GM21529 (cell line): ENCODE measurements at regions not wholly inside any gene's neighbourhood (a gene's known extent, or its start where the extent isn't known, plus 50 kb on each side); places are given as distances from the start of the nearest gene placed in this dataset.
"Not testable (repeated sequence)": the region's sequence is repeated elsewhere in the genome, so short reads cannot be mapped to it uniquely, and the experiment has no call there.

ENCODE experiments used
- ATAC-seq: cut with Tn5 transposase; IDR thresholded peaks from one replicate; pipeline ENCODE4 v1.9.1; 2021; ENCODE audit not compliant: unreplicated experiment

DNA sequence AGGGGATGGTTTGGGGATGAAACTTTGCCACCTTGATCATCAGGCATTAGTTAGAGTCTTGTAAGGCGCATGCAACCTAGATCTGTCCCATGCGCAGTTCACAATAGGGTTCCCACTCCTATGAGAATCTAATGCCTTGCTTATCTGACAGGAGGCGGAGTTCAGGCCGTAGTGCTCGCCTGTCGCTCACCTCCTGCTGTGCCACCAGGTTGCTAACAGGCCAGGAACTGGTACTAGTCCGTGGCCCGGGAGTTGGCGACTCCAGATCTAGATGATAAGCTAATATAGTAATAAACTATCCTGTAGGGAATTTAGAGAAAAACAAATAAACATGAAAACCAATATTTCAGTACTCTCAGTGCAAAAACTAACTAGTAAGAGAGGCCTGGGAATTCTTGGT, 155.4 kb upstream of the ANO5 start:
- no peak for ATAC-seq

DNA sequence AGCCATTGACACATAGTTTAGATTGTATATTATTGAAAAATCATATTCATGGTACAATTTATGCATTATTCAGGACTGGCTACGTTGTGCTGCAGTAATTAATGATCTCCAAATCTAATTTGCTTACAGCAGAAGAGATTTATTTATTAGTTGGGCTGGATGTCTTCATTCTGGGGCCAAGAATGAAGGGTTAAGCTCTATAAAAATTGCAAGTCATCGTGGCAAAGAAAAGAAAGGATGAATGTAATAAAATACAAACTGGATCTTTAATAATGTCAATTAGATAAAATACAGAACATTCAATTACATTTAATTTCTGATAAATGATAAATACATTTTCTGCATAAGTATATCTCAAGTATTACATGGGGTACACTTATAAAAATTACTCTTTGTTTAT, 151.8 kb upstream of the ANO5 start:
- ATAC-seq: no peak

DNA sequence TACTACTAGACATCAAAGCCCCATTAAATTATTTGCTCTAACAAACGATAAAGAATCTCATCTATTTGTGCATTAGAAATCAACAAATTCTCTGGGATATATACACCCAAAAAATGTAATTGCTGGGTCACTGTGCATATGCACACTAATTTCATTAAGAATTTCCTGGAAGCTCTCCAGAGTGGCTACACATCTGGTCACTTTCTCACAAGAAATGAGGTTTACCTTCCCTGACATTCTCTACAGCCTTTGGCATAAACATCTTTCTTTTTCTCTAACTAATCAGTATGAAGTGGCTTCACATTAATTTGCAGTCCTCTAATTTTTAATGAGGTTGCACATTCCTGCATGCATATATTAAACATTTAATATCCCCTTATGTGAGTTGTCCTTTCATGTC, 150.8 kb upstream of the ANO5 start:
- no peak for ATAC-seq

DNA sequence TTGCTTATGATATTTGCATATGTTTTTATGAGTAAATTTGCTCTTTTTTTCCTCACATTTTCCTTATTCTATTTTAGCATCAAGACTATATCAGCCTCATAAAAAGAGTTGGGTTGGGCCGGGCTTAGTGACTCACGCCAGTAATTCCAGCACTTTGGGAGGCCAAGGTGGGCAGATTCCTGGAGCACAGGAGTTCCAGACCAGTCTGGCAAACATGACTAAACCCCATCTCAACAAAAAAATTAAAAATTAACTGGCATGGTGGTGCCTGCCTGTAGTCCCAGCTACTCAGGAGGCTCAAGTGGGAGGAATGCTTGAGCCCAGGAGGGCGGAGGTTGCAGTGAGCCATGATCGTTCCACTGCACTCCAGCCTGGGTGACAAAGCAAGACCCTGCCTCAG, 148.8 kb upstream of the ANO5 start:
- ATAC-seq: no peak

DNA sequence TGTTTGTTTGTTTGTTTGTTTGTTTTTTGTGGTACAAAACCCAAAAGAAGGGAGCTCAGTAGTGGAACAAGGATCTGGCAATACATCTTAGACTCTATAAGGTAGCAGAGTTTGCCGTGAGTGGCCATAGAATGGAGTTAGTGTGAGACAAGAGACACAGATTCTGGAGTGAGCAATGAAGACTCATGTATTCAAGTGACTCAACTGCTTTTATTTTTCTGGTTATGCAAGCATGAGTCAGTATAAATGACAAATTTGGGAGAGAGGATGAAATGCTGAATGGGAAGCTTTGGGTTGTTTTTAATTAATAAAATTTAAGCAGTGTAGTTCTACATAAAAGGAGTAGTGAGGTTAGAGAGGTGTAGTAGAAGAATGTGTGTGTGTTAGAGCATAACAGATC, 143.6 kb upstream of the ANO5 start:
- ATAC-seq: no peak

DNA sequence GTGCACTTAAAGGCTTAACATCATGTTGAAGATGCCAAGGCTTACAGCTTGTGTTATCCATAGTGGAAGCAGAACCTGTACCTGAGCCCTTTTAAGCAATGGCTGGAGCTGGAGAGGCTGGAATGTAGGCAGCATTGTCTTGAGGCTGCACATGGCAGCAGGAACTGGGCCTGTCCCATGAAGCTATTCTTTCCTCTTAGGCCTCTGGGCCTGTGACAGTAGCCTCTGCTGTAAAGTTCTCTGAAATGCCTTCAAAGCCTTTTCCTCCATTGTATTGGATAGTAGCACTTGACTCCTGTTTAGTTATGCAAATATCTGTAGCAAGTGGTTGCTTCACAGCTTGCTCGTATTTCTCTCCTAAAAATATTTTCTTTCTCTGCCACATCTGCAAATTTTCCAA, 127.4 kb upstream of the ANO5 start:
- ATAC-seq: no peak

DNA sequence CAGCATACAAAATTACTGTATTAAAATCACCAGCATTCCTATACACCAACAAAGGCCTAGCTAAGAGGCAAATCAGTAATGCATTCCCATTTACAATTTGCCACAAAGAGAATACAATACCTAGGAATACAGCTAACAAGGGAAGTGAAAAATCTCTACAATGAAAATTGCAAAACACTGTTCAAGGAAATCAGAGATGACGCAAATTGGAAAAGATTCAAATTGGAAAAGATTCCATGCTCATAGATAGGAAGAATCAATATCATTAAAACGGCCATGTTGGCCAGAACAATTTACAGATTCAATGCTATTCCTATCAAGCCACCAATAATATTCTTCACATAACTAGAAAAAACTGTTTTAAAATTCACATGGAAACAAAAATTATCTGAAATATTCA, 123.0 kb upstream of the ANO5 start:
- no peak for ATAC-seq

DNA sequence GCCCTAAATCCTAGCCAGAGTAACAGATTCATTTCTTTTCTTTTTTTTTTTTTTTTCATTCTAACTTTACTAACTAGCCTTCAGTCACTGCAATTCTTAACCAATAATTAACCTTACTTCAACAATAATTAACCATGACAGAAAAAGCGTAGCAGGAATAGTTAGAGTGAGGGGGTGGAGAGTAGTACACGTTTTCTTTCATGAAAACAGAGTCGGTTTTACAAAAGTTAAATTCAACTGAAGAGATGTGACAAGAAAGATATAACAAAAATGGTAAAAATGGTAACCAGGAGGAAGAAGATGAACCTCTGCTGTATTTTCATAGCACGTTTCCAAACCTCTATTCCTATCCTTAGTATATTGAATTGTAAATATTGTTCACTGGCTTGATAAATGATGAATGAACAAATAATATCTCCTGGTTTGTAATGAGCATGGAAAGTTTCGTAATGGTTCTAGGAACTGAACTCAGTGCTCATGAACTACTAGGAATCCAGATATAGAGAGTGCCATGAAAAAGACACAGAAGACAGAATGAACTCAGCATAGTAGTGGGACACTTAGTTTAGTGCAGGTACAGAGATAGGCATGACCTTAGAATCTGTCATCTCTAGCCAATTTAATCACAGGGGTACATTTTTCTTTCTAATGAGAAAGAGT, 116.5 kb upstream of the ANO5 start:
- ATAC-seq: no peak

DNA sequence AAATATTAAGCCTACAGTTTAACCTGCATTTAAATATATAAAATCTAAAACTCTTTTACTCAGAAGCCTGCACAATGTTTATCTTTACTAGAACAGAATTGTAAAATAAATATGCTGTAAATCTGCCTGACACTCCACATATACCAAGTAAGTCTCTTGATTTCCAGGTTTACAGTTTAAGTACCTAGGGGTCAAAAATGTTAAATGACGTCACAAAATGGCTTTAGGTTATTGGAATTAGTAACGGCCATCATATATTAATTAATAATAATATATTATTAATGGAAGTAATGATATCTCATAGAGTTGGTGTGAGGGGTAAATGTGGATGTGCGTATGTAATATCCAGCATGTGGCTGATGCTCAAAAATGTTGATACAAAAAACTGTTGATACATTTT, 114.8 kb upstream of the ANO5 start:
- no peak for ATAC-seq

DNA sequence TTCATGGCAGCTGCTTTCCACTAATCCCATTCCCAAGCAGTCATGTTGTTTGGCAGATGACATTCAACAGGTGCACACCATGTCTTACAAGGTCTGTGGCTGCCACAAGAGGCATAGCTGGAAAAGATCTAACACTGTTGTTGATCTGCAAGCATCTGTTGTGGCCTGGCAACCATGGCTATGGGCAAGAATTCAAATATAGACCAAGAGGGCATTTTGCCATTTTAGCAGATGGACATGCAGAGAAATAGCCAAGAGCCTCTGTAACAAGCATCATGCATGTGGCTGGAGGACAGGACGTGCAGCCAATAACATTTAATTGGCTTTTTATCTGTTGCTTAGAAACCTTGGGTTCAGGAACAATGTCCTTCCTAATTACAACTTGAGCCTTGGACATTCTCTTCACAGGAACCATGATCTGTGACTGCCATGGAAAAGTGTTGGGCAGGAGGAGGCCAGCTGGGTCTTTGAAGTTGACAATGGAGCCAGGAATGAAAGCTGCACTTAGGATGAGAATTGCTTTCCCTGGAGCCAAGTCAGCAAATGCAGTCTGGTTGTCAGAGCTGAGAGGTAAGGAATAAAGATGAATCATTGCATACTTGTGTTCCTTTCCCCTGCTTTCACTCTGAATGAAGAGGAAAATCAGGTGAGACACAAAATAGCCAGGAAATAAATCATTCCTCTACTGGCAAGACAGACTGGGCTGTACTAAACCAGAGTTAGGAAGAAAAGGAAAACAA, 113.6 kb upstream of the ANO5 start:
- ATAC-seq: no peak

DNA sequence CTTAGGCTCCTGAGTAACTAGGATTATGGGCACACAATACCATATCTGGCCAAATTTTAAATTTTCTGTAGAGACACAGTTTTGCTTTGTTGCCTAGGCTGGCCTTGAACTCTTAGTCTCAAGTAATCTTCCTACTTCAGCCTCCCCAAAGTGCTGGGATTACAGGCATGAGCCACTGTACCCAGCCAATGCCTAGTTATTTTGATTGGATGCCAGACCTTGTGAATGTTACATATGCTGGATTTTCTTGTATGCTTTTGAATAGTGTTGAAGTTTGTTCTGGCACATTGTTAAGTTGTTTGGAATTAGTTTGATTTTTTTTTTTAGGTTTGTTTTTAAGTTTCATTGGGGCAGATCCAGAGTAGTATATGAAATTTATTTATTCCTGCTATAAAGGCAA, 110.7 kb upstream of the ANO5 start:
- ATAC-seq: no peak

DNA sequence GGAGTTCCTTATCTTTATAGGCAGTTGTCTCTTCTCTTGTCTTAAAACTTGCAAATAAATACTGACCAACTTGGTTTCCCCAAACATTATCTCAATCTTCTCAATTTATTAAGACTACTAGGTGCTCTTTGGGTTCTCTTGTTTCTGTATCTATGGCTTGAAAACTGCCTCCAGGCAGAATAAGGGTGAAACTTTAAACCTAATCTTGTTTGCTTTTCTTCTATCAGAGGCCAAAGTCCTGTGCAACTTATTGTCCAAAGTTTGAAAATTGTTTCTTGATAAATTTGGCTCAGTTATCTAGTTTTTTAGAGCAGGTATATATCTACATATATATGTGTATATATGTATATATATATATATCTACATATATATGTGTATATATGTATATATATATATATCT, 110.1 kb upstream of the ANO5 start:
- ATAC-seq: no peak

DNA sequence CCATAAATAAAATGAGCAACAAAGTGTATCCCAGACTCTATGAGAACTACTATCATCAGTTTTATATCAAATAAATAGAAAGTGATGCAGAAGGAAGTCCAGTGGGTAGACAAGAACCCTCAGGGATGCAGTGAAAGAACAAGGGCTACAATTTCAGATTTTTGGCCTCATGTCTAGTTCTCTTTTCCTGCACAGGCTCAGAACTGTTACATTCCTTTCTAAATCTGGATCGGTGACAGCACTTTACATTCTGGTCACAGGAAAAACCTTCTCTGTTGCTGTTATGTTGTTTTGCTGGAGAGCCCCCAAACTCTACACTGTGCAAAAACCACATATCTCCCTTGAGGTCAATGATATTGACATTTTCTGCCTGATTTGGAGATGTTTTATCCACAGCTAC, 108.8 kb upstream of the ANO5 start:
- no peak for ATAC-seq

DNA sequence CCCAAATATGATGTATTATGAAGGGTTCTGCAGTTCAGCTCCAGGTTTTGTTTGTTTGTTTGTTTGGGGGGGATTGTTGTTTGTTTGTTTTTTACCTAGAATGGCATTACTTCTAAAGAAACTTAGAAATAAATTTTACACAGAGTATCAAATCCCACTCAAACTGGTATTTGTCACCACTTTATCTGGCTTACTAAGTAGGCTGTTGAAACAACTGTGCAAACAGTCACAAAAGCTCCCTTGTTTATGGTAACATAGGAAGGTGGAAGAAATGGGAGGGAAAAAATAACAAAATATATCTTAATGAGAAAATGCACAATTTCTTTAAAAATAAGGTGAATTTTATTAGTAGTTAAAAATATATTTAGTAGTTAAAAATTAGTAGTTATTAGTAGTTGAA, 108.3 kb upstream of the ANO5 start:
- no peak for ATAC-seq

DNA sequence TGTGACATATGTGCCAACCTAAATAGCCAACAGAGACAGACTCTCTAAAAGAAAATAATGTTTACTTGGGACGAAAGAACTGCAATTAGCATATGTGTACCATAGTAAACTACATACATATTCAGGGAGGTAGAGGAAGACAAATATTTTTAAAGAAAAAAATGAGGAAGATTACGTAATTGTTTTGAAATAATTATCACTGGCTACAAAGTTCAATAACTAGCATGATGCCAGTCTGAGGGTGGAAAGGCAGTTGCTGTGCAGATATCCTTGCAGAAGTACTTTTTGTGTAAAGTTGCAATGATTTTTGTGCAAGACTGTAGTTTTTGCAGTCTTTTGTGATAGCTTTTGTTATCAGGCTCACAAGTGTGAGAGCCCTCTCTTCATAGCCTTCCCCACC, 103.3 kb upstream of the ANO5 start:
- no peak for ATAC-seq

DNA sequence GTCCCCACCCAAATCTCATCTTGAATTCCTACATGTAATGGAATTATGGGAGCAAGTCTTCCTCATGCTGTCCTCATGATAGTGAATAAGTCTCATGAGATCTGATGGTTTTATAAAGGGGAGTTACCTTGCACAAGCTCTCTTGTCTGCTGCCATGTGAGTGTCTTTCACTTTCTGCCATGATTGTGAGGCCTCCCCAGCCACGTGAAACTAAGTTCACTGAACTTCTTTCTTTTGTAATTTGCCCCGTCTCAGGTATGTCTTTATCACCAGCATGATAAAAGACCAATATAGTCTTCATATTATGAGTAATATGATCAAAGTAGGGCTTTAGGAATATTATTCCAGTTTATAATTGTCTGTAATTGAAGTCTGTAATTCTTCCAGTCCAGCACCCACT, 86.3 kb upstream of the ANO5 start:
- no peak for ATAC-seq

DNA sequence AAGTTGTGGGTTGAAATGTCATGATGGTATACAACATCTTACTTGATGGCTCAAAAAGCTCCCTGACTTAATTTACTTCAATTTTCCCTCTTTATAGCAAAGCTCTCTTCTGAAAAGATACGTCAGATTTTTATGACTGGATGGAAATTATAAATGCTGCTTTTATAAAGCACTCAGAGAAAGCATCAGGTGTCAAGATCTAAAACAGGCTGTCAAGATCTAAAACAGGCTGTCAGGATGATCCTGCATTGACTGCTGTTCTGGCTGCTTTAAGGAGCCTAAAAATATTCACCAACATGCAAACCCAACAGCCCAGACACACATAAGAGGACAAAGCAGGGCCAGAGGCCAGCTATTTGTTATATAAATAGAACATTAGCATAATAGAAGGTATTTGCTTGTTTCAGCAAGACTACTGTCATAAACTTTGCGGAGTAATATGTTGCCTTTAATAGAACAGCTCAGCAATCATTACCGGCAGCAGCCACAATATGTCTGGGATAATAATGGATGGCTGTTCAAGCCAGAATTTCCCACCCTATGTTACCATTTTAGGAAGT, 77.3 kb upstream of the ANO5 start:
- ATAC-seq: no peak

DNA sequence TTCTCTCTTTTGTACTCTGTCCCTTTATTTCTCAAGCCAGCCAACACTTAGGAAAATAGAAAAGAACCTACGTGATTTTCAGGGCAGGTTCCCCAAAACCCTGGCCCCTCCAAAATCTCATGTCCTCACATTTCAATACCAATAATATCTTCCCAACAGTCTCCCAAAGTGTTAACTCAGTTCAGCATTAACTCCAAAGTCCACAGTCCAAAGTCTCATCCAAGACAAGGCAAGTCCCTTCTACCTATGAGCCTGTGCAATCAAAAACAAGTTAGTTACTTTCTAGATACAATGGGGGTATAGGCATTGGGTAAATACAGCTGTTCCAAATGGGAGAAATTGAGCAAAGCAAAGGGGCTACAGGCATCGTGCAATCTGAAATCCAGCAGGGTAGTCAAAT, 64.9 kb upstream of the ANO5 start:
- not testable (repeated sequence) for ATAC-seq

DNA sequence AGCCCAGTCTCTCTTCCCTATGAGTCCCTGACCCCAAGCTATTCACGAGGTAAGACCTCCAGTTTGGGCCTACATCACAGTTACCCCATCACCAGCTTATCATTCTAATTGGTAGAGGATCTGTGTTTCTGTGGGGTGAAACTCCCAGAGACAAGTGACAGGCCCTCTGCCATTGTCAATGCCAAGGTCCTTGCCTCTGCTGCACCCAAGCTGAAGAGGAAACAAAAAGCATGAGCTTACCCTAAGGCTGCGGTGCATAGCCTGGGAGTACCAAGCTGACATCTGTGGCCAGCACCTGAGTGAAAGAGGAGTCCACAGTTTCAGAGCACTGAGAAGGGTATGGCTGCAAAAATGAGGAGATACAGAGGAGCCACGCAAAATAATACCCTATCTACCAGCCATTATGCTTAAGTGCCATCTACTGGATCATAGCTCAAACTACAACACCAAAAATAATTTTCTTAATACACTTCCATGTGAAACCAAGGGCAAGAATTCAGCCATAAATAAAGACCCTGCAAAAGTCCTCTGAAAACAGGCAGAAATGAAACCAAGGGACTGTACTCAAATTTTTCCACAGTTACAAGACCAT, 62.3 kb upstream of the ANO5 start:
- ATAC-seq: peak; percentile 47

DNA sequence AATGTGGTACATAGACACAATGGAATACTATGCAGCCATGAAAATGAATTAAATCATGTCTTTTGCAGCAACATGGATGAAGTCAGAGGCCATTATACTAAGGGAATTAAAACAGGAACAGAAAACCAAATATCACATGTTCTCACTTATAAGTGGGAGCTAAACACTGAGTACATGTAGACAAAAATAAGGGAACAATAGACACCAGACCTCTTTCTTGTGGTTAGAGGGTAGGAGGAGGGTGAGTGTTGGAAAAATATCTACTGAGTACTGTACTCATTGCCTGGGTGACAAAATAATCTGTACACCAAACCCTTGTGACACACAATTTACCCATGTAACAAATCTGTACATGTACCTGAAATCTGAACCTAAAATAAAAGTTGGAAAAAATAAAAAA, 59.1 kb upstream of the ANO5 start:
- no peak for ATAC-seq

DNA sequence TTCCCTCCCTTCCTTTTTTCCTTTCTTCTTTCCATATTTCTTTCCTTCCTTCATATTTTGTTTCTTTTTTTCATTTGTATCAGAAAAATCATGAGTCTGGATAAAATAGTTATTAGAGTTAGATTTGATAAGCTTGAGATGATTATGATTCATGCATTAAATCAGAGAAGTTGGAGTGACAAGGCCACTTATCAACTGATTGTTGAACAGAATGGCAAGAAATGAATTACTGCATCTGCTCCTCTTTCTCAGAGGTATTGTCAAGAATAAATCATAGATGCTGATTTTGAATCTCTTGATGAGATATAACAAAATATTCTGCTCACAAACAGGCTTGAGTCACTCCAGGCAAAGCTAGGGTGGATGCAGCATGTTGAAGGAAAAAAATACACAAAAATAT, 54.6 kb upstream of the ANO5 start:
- ATAC-seq: no peak
